Type B pancreatic cell (in vitro differentiated cells): ENCODE measurements at regions not wholly inside any gene's neighbourhood (a gene's known extent, or its start where the extent isn't known, plus 50 kb on each side); places are given as distances from the start of the nearest gene placed in this dataset.

Source experiments
- DNase-seq: peaks from one replicate; pipeline ENCODE4 v3.0.0; 2021; ENCODE audit warnings: mixed read lengths; ENCODE audit not compliant: unreplicated experiment; ENCODE audit errors: extremely low spot score
- H3K27ac Mint-ChIP-seq: 2 replicates; pipeline ENCODE4 v1.8.0; 2021; ENCODE audit warnings: mild to moderate bottlenecking, mixed read lengths
- H3K27me3 Mint-ChIP-seq: 2 replicates; pipeline ENCODE4 v1.8.0; 2021; ENCODE audit warnings: mixed read lengths
- H3K36me3 Mint-ChIP-seq: 2 replicates; pipeline ENCODE4 v1.8.0; 2021; ENCODE audit warnings: mixed read lengths
- H3K4me1 Mint-ChIP-seq: one replicate; pipeline ENCODE4 v1.8.0; 2021; ENCODE audit warnings: mixed read lengths; ENCODE audit not compliant: unreplicated experiment
- H3K4me3 Mint-ChIP-seq: 2 replicates; pipeline ENCODE4 v1.8.0; 2021; ENCODE audit warnings: mild to moderate bottlenecking, mixed read lengths
- H3K9me3 Mint-ChIP-seq: 2 replicates; pipeline ENCODE4 v1.8.0; 2021; ENCODE audit warnings: mixed read lengths
- TF ChIP-seq, protein P1 (sequence below): fragments of 200-600 bp; sonication (generic); conservative IDR thresholded peaks from 2 replicates; pipeline ENCODE4 v1.5.0; 2021; ENCODE audit warnings: antibody characterized with exemption, mild to moderate bottlenecking

DNA sequence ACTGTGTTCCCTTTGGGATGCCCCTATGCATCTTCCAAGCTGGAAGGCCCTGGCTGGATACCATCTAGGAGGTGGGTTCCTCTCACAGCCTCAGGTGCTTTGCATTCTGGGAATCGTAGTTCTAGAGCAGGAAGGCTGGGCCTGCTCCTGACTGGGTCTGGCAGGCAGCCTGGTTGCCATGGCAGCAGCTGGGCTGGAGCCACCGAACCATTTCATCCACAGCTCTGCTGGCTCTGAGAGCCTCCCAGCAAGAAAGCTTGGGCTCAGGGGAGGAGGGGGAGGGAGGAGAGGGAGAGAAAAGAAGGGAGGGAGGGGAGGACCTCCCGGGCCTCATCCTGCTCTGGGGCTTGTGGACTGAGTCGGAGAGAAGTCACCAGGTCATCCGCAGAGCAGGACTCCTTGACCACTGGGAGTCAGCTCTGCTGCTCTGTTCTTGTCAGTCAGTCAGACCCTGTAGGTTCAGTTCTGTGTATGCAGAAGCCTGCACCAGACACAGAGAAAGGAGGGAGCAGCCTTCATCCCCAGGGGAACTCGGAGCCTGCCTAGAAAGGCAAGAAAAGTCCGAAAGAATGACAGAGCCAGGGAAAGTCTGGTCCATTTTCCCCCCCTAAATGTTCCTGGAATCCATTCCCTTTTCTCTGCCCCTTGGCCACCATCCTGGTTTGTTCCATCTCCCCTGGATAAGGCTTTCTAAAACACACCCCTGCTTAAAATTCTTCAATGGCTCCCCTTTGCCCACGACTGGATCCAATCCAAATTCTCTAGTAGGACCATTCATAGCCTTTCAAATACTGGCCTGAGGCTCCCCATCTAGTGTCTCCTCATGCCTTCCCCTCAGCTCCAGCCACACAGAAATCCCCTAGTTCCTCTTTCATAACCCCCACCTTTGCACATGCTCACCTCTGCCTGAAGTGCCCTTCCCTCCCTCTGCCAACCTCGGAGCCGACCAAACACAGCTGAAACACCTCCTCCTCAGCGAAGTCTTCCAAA, 65.4 kb upstream of the ARAP3 start:
- Mint-ChIP-seq H3K4me3 (no peak overlapping the region), H3K36me3 (no peaks in the 10 kb centered on the region), H3K27ac (no peak overlapping the region), H3K9me3 (no peaks in the 10 kb centered on the region), H3K4me1 (peaks cover 6% of the 10 kb centered on the region), H3K27me3 (peaks cover 55% of the 10 kb centered on the region)
- TF ChIP-seq, protein P1, sequence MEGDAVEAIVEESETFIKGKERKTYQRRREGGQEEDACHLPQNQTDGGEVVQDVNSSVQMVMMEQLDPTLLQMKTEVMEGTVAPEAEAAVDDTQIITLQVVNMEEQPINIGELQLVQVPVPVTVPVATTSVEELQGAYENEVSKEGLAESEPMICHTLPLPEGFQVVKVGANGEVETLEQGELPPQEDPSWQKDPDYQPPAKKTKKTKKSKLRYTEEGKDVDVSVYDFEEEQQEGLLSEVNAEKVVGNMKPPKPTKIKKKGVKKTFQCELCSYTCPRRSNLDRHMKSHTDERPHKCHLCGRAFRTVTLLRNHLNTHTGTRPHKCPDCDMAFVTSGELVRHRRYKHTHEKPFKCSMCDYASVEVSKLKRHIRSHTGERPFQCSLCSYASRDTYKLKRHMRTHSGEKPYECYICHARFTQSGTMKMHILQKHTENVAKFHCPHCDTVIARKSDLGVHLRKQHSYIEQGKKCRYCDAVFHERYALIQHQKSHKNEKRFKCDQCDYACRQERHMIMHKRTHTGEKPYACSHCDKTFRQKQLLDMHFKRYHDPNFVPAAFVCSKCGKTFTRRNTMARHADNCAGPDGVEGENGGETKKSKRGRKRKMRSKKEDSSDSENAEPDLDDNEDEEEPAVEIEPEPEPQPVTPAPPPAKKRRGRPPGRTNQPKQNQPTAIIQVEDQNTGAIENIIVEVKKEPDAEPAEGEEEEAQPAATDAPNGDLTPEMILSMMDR = no peak
- DNase-seq = no peak

DNA sequence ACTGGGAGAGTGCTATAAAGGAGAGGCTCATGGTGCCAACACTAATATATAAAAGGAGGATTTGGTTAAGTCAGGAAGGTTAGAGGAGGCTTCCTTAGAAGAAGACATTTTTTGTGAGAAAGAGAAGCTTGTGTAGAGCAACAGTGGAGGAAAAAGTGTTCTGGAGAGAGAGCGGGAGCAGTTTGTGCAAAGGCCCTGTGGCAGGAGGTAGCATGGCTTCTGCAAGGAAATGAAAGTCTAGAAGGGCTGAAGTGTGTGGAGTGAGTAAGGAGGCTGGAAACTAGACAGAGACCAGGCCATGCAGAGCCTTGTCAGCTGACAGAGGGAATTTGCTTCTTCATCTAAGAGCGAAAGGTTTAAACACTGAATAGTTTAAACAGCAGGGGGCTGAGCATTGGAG, 64.4 kb upstream of the ARAP3 start:
- H3K27me3 Mint-ChIP-seq = peaks cover 52% of the 10 kb centered on the region

DNA sequence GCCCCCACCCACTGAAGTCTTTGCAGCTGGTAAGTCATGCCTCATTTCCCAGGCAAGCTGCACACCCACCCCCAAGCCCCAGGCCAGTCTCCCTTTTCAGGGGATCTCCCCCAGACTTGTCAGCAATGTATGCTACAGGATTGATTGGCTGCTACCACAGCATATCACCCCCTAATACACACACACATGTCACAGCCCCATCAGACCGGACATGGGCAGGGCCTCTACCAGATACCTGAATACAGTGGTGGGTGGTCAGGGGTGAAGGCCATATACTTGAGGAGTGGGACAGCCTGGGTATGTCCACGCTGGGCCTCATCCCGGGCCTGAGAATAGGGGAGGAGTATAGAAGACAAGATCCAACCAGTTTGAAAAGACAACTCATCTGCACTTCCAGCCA, 63.4 kb upstream of the ARAP3 start:
- peaks cover 6% of the 10 kb centered on the region for H3K4me1 Mint-ChIP-seq
- TF ChIP-seq, protein P1 = no peak
- no peak overlapping the region for H3K27ac Mint-ChIP-seq

More for the DNA sequence above, 64.4 kb upstream of the ARAP3 start:
- H3K36me3 Mint-ChIP-seq = no peaks in the 10 kb centered on the region
- H3K9me3 Mint-ChIP-seq = no peaks in the 10 kb centered on the region
- H3K27ac Mint-ChIP-seq = no peak overlapping the region
- H3K4me3 Mint-ChIP-seq = no peak overlapping the region
- H3K4me1 Mint-ChIP-seq = peaks cover 6% of the 10 kb centered on the region
- TF ChIP-seq, protein P1 = no peak
- DNase-seq = no peak

DNA sequence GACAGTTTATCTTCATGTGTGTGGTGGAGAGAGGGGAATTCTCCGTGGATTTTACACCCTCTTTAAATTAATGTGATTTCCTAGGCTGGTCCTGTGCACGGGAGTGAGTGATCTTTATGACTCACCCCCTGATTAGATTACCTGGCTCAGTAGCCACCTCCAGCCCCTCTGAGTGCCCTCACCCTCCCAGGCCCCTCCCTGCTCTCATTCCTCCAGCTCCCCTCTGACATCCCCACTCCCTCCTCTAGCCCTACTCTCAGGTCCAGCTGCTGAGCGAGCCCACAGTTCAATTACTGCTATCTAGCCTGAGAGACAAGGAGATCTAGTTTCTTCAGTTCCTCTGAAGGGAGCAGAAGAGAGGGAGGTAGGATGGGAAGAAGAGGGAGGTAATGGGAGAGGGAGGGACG, 61.8 kb upstream of the ARAP3 start:
- no peaks in the 10 kb centered on the region for H3K9me3 Mint-ChIP-seq
- TF ChIP-seq, protein P1 = no peak
- no peak for DNase-seq
- H3K27me3 Mint-ChIP-seq = peaks cover 52% of the 10 kb centered on the region
- peaks cover 6% of the 10 kb centered on the region for H3K4me1 Mint-ChIP-seq
- H3K4me3 Mint-ChIP-seq = no peak overlapping the region
- H3K36me3 Mint-ChIP-seq = no peaks in the 10 kb centered on the region
- H3K27ac Mint-ChIP-seq = no peak overlapping the region

More for the DNA sequence above, 63.4 kb upstream of the ARAP3 start:
- no peak for DNase-seq
- no peaks in the 10 kb centered on the region for H3K9me3 Mint-ChIP-seq
- no peaks in the 10 kb centered on the region for H3K36me3 Mint-ChIP-seq
- H3K4me3 Mint-ChIP-seq = no peak overlapping the region
- peaks cover 56% of the 10 kb centered on the region for H3K27me3 Mint-ChIP-seq

DNA sequence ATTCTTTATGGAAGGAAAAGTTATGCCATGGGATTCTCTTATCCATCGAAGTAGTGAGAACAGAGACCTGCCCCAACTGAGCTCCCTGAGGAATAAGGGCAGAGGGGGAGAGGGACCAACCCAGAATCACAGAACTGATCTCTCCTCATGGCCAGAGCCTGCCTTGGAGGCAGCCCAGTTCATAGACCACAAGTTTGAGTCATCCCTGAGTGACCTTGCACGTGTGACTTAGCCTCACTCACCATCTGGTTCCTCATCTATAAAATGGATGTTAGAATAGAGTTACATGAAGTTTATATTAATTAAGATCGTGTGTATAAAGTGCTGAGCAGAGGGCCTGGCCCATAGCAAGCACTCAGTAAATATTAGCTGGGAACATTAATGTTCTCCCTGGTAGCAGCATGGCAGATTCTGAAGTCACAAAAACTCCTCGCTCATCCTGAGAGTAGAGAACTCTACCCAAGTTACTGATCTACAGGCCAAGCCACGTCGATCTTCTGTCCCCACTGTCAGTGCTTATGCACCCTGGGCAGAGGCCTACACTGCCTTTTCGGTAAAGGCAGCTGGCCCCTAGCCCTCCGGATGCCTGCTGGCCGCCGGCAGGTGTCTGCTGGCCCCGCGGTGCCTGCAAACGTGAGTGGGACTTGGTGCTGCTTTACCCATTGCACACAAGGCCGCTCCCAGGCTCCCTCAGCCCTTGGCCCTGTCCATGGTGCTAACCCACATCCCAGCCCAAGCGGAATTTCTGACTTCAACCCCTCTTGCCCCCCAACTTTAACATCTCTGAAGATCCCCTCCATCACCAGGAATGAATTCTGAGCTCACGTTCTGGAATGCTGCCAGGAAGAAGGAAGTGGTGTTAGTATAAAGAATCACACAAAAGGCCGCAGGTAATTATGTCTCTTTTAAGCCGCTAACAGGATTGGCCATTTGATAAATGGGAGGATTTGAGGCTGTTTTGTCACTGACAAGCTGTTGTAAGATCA, 61.1 kb upstream of the ARAP3 start:
- no peaks in the 10 kb centered on the region for H3K9me3 Mint-ChIP-seq
- TF ChIP-seq, protein P1 = no peak
- DNase-seq = no peak
- H3K27ac Mint-ChIP-seq = no peak overlapping the region
- H3K27me3 Mint-ChIP-seq = peaks cover 49% of the 10 kb centered on the region
- H3K4me3 Mint-ChIP-seq = no peak overlapping the region
- H3K36me3 Mint-ChIP-seq = no peaks in the 10 kb centered on the region
- H3K4me1 Mint-ChIP-seq = peaks cover 6% of the 10 kb centered on the region
